ENCODE measurements at regions not wholly inside any gene's neighbourhood (a gene's known extent, or its start where the extent isn't known, plus 50 kb on each side); places are given as distances from the start of the nearest gene placed in this dataset.

DNA sequence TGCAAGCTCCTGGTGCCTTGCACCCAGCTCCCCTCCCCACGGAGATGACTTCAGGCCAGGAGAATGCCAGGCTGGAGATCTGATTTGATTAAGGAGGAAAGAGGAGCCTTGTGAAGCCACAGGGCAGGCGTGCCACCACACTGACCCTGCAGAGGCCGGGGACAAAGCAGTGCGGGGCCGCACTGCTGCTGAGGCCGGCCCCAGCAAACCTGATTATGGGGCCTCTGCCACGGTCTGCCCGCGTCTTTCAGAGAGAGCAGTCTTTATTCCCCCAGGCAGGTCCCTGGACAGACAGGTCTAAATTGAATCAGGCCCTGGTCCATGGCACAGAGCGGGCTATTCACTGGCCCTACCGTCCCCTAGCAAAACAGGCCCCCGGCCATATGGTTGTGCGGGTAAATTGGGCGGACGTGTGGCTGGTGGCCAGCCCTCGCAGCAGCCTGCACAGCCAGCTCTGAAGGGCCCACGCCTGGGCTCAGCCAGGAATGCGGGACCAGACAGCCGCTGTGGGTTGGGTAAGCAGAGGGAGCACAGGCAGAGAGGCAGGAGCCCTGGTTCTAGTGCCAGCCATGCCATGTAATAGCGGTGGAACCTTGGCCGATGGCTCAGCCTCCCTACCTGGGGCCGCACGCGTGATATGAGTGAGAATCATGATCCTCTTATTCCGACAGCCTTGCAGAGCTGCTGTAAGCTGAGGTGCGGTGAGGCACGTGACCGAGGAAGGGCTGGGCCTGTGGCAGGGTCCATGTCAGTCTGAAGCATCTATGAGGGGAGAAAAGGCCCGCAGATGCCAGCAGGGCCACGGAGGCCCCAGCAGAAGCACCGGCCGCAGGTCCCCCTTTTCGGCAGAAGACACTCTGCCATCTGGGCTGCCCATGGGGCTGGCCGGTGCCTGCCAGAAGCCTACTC lies 97.3 kb upstream of the MYCN start:
- TF ChIP-seq, protein P1, sequence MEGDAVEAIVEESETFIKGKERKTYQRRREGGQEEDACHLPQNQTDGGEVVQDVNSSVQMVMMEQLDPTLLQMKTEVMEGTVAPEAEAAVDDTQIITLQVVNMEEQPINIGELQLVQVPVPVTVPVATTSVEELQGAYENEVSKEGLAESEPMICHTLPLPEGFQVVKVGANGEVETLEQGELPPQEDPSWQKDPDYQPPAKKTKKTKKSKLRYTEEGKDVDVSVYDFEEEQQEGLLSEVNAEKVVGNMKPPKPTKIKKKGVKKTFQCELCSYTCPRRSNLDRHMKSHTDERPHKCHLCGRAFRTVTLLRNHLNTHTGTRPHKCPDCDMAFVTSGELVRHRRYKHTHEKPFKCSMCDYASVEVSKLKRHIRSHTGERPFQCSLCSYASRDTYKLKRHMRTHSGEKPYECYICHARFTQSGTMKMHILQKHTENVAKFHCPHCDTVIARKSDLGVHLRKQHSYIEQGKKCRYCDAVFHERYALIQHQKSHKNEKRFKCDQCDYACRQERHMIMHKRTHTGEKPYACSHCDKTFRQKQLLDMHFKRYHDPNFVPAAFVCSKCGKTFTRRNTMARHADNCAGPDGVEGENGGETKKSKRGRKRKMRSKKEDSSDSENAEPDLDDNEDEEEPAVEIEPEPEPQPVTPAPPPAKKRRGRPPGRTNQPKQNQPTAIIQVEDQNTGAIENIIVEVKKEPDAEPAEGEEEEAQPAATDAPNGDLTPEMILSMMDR (IDR thresholded peaks at IDR 0.05) = no peak
- no peak for TF ChIP-seq POLR2A (IDR thresholded peaks at IDR 0.05)

Data from uterus (tissue), 2 donors.